Dermis microvascular lymphatic vessel endothelial cell (primary cell): ENCODE measurements at regions not wholly inside any gene's neighbourhood (a gene's known extent, or its start where the extent isn't known, plus 50 kb on each side); places are given as distances from the start of the nearest gene placed in this dataset.
"Not testable (repeated sequence)": the region's sequence is repeated elsewhere in the genome, so short reads cannot be mapped to it uniquely, and the experiment has no call there.

Source experiments
- DNase-seq, 2 donors: peaks; one replicate each; pipeline versions ENCODE4 v3.0.0 to v3.0.0-alpha.2; 2010; ENCODE audit warnings: low read depth in 2 of 2

- DNase-seq, result no peak
Observed at GRCh38 chr10:7069706-7070105, 341.1 kb downstream of the SFMBT2 start.

GRCh38 chr10:7056216-7056615, 354.6 kb downstream of the SFMBT2 start:
- no peak for DNase-seq

DNA sequence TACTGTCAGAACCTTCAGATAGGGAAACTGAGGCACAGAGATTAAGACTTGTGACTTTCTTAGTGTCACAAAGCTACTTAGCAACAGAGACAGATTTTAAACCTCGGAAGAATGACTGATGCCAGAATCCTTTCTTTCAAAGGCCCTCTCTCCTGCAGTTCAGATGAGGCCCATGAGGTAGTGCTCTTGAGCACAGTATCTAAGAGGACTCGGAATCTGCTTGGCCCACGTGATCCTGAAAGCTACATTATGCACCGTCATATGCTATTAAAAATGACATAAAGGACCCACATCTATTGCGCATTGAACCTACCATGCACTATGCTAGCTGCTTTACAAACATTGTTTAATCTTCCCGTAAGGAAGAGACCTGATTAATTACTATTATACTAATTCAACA, 355.9 kb downstream of the SFMBT2 start:
- no peak for DNase-seq

DNA sequence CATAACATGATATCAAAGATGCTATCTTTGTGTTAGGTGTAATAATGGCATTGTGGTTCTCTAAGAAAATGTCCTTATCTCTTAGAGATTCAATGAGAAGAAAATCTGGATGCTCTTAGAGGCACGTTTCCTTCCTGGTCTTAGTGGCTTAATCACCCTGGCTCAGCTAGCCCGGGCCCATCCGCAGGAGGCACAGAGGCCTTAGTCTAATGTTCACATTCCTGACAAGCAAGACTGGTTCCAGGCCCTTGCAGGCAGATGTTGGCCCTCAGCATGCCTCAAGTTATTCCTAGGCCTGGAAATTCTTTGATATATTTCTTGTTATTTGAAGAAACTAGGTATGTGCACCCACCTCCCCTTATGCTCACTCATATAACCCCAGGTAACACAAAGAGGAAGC, 357.6 kb downstream of the SFMBT2 start:
- DNase-seq, result no peak

DNA sequence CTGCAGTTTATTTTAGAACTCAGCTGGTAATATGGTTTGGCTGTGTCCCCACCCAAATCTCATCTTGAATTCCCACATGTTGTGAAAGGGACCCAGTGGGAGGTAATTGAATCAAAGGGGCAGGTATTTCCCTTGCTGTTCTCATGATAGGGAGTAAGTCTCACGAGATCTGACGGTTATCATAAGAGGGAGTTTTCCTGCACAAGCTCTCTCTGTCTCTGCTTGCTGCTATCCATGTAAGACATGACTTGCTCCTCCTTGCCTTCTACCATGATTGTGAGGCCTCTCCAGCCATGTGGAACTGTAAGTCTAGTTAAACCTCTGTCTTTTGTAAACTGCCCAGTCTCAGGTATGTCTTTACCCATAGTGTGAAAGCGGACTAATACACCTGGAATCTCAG, 360.8 kb downstream of the SFMBT2 start:
- DNase-seq, result not testable (repeated sequence)

- no peak for DNase-seq
Observed at GRCh38 chr10:7048061-7048460, 362.8 kb downstream of the SFMBT2 start.

GRCh38 chr10:7046615-7047014, 364.2 kb downstream of the SFMBT2 start:
- no peak for DNase-seq

- DNase-seq, result no peak
Observed at GRCh38 chr10:7045891-7046599, 364.8 kb downstream of the SFMBT2 start.

- DNase-seq, result no peak
Observed at GRCh38 chr10:7043055-7043653, 367.7 kb downstream of the SFMBT2 start.

DNA sequence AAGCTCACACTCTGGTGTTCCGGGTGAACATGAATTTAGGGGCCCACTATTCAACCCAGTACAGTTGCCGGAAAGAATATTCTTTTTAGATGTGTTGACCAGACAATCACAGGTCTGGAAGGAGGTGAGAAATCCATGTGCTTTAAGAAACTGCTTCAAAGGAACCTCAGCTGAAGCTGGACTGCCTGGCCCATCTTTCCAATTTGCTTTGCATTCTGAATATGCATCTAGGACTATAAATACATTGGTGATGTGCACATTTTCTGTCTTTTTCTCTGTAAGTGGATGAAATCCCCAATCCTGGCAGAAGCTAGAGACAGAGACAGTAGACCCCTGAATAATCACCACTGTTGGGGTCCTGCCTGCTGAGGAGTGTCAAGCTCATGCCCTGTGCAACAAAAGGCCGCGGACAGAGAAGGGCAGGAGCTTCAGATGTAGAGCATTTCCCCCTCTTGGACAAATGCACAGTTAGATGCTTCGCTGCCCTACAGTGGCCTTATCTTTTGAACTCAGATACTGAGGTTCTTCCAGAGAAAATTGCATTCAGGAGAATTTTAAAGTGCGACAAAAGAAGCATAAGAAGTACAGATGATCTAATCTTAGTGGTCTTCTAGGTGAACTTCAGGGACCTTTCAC, 368.3 kb downstream of the SFMBT2 start:
- no peak for DNase-seq

GRCh38 chr10:7042000-7042399, 368.8 kb downstream of the SFMBT2 start:
- no peak for DNase-seq

DNA sequence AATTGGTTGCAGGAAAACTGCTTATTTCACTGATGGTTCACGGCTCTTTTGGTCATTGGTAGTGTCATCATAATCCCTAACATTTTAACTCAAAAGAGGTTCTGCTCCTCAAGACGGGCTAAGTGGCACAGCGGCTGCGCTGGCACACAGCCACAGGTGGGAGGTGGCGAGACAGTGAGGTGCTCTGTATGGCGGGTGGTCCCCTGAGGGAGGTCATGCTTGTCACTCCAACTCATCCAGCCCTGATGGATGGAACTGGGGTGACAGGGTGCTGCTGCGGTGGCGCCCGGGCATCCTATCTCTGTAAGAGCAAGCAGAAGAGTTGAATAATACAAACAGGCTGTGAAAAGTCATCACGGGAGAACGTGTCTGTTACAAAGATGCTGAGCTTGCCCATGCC, 370.2 kb downstream of the SFMBT2 start:
- DNase-seq, result no peak

- no peak for DNase-seq
Observed at GRCh38 chr10:7039859-7040258, 371.0 kb downstream of the SFMBT2 start.

GRCh38 chr10:7038416-7038815, 372.4 kb downstream of the SFMBT2 start:
- no peak for DNase-seq

DNA sequence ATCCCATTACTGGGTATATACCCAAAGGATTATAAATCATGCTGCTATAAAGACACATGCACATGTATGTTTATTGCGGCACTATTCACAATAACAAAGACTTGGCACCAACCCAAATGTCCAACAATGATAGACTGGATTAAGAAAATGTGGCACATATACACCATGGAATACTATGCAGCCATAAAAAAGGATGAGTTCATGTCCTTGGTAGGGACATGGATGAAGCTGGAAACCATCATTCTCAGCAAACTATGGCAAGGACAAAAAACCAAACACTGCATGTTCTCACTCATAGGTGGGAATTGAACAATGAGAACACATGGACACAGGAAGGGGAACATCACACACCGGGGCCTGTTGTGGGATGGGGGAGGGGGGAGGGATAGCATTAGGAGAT, 373.4 kb downstream of the SFMBT2 start:
- not testable (repeated sequence) for DNase-seq

DNA sequence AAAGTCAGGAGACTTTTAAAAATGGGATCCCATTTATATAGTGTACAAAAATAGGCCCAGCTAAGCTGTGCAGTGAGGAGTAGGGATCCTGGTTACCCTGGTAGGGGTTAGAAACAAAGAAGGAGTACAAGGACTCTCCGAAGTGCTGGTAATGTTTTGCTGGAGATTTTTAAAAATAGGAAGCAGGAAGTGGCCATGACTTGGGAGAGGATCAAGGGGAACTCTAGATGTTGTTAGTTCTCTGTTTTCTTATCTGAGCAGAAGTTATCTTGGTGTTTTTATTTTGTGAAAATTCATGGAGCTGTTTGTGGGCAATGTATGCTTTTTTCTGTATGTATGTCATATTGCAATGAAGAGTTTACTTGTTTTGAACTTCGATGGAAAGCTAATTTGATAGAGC, 373.9 kb downstream of the SFMBT2 start:
- no peak for DNase-seq

GRCh38 chr10:7035126-7035761, 375.6 kb downstream of the SFMBT2 start:
- DNase-seq, result no peak

- no peak for DNase-seq
Observed at GRCh38 chr10:7033031-7033430, 377.8 kb downstream of the SFMBT2 start.

GRCh38 chr10:7030134-7030855, 380.5 kb downstream of the SFMBT2 start:
- DNase-seq, result no peak

DNA sequence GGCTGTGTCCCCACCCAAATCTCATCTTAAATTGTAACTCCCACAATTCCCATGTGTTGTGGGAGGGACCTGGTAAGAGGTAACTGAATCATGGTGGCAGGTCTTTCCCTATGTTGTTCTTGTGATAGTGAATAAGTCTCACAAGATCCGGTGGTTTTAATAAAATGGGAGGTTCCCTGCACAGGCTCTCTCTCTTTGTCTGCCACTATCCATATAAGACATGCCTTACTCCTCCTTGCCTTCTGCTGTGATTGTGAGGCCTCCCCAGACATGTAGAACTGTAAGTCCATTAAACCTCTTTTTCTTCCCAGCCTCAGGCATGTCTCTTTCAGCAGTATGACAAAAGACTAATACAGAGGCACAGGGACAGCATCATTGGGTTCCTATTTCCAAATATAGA, 381.2 kb downstream of the SFMBT2 start:
- DNase-seq, result no peak

- DNase-seq, result no peak
Observed at GRCh38 chr10:7028809-7029166, 382.0 kb downstream of the SFMBT2 start.
